ENCODE measurements at regions not wholly inside any gene's neighbourhood (a gene's known extent, or its start where the extent isn't known, plus 50 kb on each side); places are given as distances from the start of the nearest gene placed in this dataset.

DNA sequence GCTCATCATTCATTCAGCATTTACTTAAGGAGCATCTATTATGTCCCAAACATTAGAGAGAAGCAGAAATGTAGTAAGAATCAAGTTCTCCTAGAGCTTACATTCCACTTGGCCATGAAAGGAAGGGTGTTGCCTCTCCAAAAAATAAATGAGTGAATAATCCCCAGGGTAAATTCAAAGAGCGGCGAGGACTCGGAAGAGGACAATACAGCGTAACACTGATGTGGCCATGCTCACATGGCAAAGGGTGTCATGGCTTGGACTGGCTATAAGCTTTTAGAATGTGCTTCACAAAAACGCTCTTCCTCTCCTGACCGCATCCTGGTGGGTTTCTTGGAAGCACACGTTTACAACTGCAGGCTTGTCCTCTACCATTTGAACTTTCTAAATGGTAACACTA, 290.2 kb downstream of the IRS2 start:
- TF ChIP-seq, protein P1, sequence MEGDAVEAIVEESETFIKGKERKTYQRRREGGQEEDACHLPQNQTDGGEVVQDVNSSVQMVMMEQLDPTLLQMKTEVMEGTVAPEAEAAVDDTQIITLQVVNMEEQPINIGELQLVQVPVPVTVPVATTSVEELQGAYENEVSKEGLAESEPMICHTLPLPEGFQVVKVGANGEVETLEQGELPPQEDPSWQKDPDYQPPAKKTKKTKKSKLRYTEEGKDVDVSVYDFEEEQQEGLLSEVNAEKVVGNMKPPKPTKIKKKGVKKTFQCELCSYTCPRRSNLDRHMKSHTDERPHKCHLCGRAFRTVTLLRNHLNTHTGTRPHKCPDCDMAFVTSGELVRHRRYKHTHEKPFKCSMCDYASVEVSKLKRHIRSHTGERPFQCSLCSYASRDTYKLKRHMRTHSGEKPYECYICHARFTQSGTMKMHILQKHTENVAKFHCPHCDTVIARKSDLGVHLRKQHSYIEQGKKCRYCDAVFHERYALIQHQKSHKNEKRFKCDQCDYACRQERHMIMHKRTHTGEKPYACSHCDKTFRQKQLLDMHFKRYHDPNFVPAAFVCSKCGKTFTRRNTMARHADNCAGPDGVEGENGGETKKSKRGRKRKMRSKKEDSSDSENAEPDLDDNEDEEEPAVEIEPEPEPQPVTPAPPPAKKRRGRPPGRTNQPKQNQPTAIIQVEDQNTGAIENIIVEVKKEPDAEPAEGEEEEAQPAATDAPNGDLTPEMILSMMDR (IDR thresholded peaks at IDR 0.05; ENCODE audit: low read length): no peak
- no peak for TF ChIP-seq EZH2 (IDR thresholded peaks at IDR 0.05; ENCODE audit: borderline replicate concordance, low read length)
